Tibial nerve (tissue), 4 donors: ENCODE measurements at regions not wholly inside any gene's neighbourhood (a gene's known extent, or its start where the extent isn't known, plus 50 kb on each side); places are given as distances from the start of the nearest gene placed in this dataset.

ENCODE experiments used
- CTCF ChIP-seq, 5 experiments: fragments of 200-600 bp in 3 of 5; fragments of 450-650 bp in 2 of 5; sonication (generic) in 3 of 5; IDR thresholded peaks; one replicate each; pipeline ENCODE4 v1.5.1; 2016 to 2019; ENCODE audit warnings: antibody characterized with exemption in 5 of 5, mild to moderate bottlenecking in 3 of 5, moderate library complexity in 2 of 5
- EP300 ChIP-seq, 2 donors: sonication (generic); formaldehyde crosslinking; IDR thresholded peaks; one replicate each; pipeline ENCODE4 v1.6.1; 2017; ENCODE audit warnings: antibody characterized with exemption in 2 of 2, mild to moderate bottlenecking in 1 of 2
- POLR2A ChIP-seq, 2 donors: fragments of 450-650 bp; IDR thresholded peaks; one replicate each; pipeline ENCODE4 v1.6.1; 2017; ENCODE audit warnings: antibody characterized with exemption in 2 of 2, mild to moderate bottlenecking in 2 of 2, moderate library complexity in 2 of 2

GRCh38 chr4:15144967-15145295 lies 142.7 kb downstream of the CPEB2 start:
- no peak for TF ChIP-seq POLR2A (IDR thresholded peaks at IDR 0.05)
- TF ChIP-seq CTCF (IDR thresholded peaks at IDR 0.05), result no peak
- TF ChIP-seq EP300 (IDR thresholded peaks at IDR 0.05), result no peak
